Adrenal gland (tissue), 9 donors: ENCODE measurements at regions not wholly inside any gene's neighbourhood (a gene's known extent, or its start where the extent isn't known, plus 50 kb on each side); places are given as distances from the start of the nearest gene placed in this dataset.

Source experiments
- DNase-seq, 7 donors: peaks; one replicate each; pipeline ENCODE4 v3.0.0-alpha.2; 2019 to 2020
- H3K27ac ChIP-seq, 5 donors: fragments of 200-600 bp; sonication (generic) in 4 of 5; 1 replicate in 3 of 5; 2 replicates in 2 of 5; pipeline versions ENCODE4 v1.5.1 to v1.8.0; 2016 to 2020; ENCODE audit warnings: mild to moderate bottlenecking in 1 of 5
- H3K27me3 ChIP-seq: fragments of 200-600 bp; 2 replicates; pipeline ENCODE4 v1.8.0; 2021
- H3K36me3 ChIP-seq, 2 donors: fragments of 200-600 bp; replicated peaks in 1 of 2; 1 replicate in 1 of 2; 2 replicates in 1 of 2; pipeline versions ENCODE4 v1.5.1 to v1.8.0; 2018 to 2022
- H3K4me1 ChIP-seq, 2 donors: fragments of 200-600 bp; replicated peaks in 1 of 2; 1 replicate in 1 of 2; 2 replicates in 1 of 2; pipeline versions ENCODE4 v1.5.1 to v1.8.0; 2018 to 2021
- H3K4me3 ChIP-seq, 4 donors: fragments of 200-600 bp; sonication (generic) in 3 of 4; one replicate each; pipeline ENCODE4 v1.5.1; 2016 to 2018
- H3K9me3 ChIP-seq, 3 donors: fragments of 200-600 bp; sonication (generic) in 1 of 3; replicated peaks in 1 of 3; 1 replicate in 2 of 3; 2 replicates in 1 of 3; pipeline versions ENCODE4 v1.5.1 to v1.8.0; 2016 to 2021
- POLR2A ChIP-seq, 2 donors: fragments of 450-650 bp; IDR thresholded peaks; one replicate each; pipeline ENCODE4 v1.6.1; 2017; ENCODE audit warnings: antibody characterized with exemption in 2 of 2, mild to moderate bottlenecking in 2 of 2, moderate library complexity in 1 of 2
- WGBS, 4 donors: extraction: QIAGEN DNeasy Blood & Tissue Kit in 2 of 4; methylation state at CpG; one replicate each; pipeline versions ENCODE4 v1.1.5 to v1.1.7; 2013 to 2017; 5-methylcytosine and 5-hydroxymethylcytosine counted together
- intact Hi-C, 2 donors: fragments of 100-400 bp; cut with DNase I; formaldehyde crosslinking; loops; one replicate each; pipeline versions ENCODE4 v1.14.1 to v1.15.0; 2022 to 2023
- TF ChIP-seq, protein P1 (sequence below), 6 experiments: fragments of 450-650 bp in 4 of 6; fragments of 200-600 bp in 2 of 6; sonication (generic) in 1 of 6; IDR thresholded peaks; 1 replicate in 5 of 6; 2 replicates in 1 of 6; pipeline versions ENCODE4 v1.5.1 to v1.8.0; 2016 to 2021; ENCODE audit warnings: antibody characterized with exemption in 6 of 6, mild to moderate bottlenecking in 2 of 6, moderate library complexity in 1 of 6
- donor health status: healthy with polysubstance abuse.
- donor health status: Bipolar disorder and iron deficiency.
- donor health status: DM: yes; HTN: yes; CAD: no.
- donor health status: DM: no; HTN: no; CAD: no.
- donor health status: DM: no; HTN: no; CAD: no.

DNA sequence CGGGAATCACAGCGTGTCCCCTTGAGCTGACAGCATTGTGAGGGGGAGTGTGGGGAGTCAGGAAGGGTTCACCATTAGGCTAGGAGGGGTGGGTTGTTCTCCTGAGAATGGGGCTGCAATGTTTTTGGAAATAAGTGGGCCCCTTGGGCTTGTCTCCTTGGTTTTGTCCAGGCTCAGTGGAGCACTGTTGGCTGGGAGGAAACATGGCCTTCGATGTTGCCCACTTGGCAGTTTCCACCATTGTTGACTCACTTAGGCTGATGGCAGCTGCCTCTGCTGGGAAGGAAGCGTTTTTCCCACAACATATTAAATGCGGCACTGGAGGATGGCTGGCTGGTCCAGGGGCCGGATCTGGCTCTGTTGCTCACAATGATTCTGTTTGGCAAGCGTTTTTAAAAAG lies 512.1 kb downstream of the QKI start:
- no peaks in the 10 kb centered on the region for H3K9me3 ChIP-seq
- no peak overlapping the region for H3K4me3 ChIP-seq
- H3K4me1 ChIP-seq = no peaks in the 10 kb centered on the region
- intact Hi-C loops = no loop called here
- H3K27ac ChIP-seq = no peak overlapping the region
- no peak for TF ChIP-seq POLR2A (IDR thresholded peaks at IDR 0.05)
- TF ChIP-seq, protein P1, sequence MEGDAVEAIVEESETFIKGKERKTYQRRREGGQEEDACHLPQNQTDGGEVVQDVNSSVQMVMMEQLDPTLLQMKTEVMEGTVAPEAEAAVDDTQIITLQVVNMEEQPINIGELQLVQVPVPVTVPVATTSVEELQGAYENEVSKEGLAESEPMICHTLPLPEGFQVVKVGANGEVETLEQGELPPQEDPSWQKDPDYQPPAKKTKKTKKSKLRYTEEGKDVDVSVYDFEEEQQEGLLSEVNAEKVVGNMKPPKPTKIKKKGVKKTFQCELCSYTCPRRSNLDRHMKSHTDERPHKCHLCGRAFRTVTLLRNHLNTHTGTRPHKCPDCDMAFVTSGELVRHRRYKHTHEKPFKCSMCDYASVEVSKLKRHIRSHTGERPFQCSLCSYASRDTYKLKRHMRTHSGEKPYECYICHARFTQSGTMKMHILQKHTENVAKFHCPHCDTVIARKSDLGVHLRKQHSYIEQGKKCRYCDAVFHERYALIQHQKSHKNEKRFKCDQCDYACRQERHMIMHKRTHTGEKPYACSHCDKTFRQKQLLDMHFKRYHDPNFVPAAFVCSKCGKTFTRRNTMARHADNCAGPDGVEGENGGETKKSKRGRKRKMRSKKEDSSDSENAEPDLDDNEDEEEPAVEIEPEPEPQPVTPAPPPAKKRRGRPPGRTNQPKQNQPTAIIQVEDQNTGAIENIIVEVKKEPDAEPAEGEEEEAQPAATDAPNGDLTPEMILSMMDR (IDR thresholded peaks at IDR 0.05) = no peak
- 67 to 79% (median 73%) methylated on average over 7 of the region's 7 CpGs for WGBS, 4 donors
- no peaks in the 10 kb centered on the region for H3K36me3 ChIP-seq
- DNase-seq = peak in 3 of 7 donors; percentile 8 to 22 (median 11)
- H3K27me3 ChIP-seq = no peaks in the 10 kb centered on the region

GRCh38 chr6:163925839-163926238 lies 511.3 kb downstream of the QKI start:
- DNase-seq = no peak
- no peak overlapping the region for H3K4me3 ChIP-seq
- H3K27me3 ChIP-seq = no peaks in the 10 kb centered on the region
- no peak overlapping the region for H3K27ac ChIP-seq
- TF ChIP-seq, protein P1 (IDR thresholded peaks at IDR 0.05) = no peak
- WGBS, 4 donors = 84 to 91% (median 90%) methylated on average over 5 of the region's 5 CpGs
- no peaks in the 10 kb centered on the region for H3K4me1 ChIP-seq
- no peaks in the 10 kb centered on the region for H3K36me3 ChIP-seq
- intact Hi-C loops = no loop called here
- no peaks in the 10 kb centered on the region for H3K9me3 ChIP-seq

GRCh38 chr6:163923658-163924411 lies 509.3 kb downstream of the QKI start:
- DNase-seq = no peak
- Histone ChIP-seq H3K36me3 (no peaks in the 10 kb centered on the region), H3K27ac (no peak overlapping the region), H3K27me3 (no peaks in the 10 kb centered on the region), H3K9me3 (no peaks in the 10 kb centered on the region), H3K4me1 (no peaks in the 10 kb centered on the region), H3K4me3 (no peak overlapping the region)
- no peak for TF ChIP-seq POLR2A (IDR thresholded peaks at IDR 0.05)
- TF ChIP-seq, protein P1 (IDR thresholded peaks at IDR 0.05) = no peak
- WGBS, 4 donors = 82 to 86% (median 85%) methylated on average over 15 of the region's 15 CpGs
- intact Hi-C loops = no loop called here

DNA sequence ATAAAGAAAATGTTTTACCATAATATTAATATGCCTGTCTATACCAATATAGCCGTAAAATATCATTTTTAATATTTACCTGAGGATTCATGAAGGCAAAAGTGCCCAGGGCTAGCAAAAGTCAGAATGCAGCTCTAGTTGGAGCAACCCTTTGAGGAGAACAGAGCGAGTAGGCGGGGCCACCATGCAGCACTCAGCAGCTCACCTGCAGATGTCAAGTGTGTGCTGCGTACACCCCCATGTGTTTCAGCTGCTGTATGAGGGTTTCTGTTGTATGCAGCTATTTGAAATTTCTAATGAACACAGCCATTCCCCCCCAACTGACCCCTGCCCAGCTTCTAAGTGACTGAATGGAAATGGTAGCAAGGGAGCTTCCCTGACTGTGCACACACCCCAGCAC lies 508.0 kb downstream of the QKI start:
- 91 to 98% (median 96%) methylated on average over 4 of the region's 4 CpGs for WGBS, 4 donors
- Histone ChIP-seq H3K36me3 (no peaks in the 10 kb centered on the region), H3K27me3 (no peaks in the 10 kb centered on the region), H3K4me1 (no peaks in the 10 kb centered on the region), H3K4me3 (no peak overlapping the region), H3K27ac (no peak overlapping the region), H3K9me3 (no peaks in the 10 kb centered on the region)
- intact Hi-C loops = no loop called here
- DNase-seq = no peak
- TF ChIP-seq, protein P1 (IDR thresholded peaks at IDR 0.05) = no peak
- TF ChIP-seq POLR2A (IDR thresholded peaks at IDR 0.05) = no peak
